ENCODE measurements at regions not wholly inside any gene's neighbourhood (a gene's known extent, or its start where the extent isn't known, plus 50 kb on each side); places are given as distances from the start of the nearest gene placed in this dataset.

GRCh38 chr14:76948213-76948947 is 80.1 kb downstream of the IRF2BPL start:
- no peak for TF ChIP-seq CTCF (conservative IDR thresholded peaks at IDR 0.05; ENCODE audit: low read depth, low read length)
- H3K4me3 ChIP-seq (ENCODE audit: low read depth, low read length), result no peak overlapping the region
- no peak for DNase-seq (ENCODE audit: low read depth)

GRCh38 chr14:76947838-76948184 is 80.7 kb downstream of the IRF2BPL start:
- peak overlapping the region; percentile 13 for H3K4me3 ChIP-seq (ENCODE audit: low read depth, low read length)
- TF ChIP-seq CTCF (conservative IDR thresholded peaks at IDR 0.05; ENCODE audit: low read depth, low read length), result no peak

GRCh38 chr14:76947078-76947837 is 81.2 kb downstream of the IRF2BPL start:
- peak overlapping the region; percentile 26 for H3K4me3 ChIP-seq (ENCODE audit: low read depth, low read length)
- DNase-seq (ENCODE audit: low read depth), result peak; percentile 82
- peak; percentile 53 for TF ChIP-seq CTCF (conservative IDR thresholded peaks at IDR 0.05; ENCODE audit: low read depth, low read length)

More at GRCh38 chr14:76947838-76948184, 80.7 kb downstream of the IRF2BPL start:
- no peak for DNase-seq (ENCODE audit: low read depth)

- no peak for DNase-seq (ENCODE audit: low read depth)
- no peak for TF ChIP-seq CTCF (conservative IDR thresholded peaks at IDR 0.05; ENCODE audit: low read depth, low read length)
- H3K4me3 ChIP-seq (ENCODE audit: low read depth, low read length), result peak overlapping the region; percentile 26
Measured at GRCh38 chr14:76946753-76947077, 81.8 kb downstream of the IRF2BPL start.

GRCh38 chr14:76943072-76943471 is 85.4 kb downstream of the IRF2BPL start:
- no peak for DNase-seq (ENCODE audit: low read depth)
- TF ChIP-seq CTCF (conservative IDR thresholded peaks at IDR 0.05; ENCODE audit: low read depth, low read length), result no peak
- H3K4me3 ChIP-seq (ENCODE audit: low read depth, low read length), result no peak overlapping the region

GRCh38 chr14:76941946-76942805 is 86.3 kb downstream of the IRF2BPL start:
- H3K4me3 ChIP-seq (ENCODE audit: low read depth, low read length), result no peak overlapping the region
- no peak for DNase-seq (ENCODE audit: low read depth)
- no peak for TF ChIP-seq CTCF (conservative IDR thresholded peaks at IDR 0.05; ENCODE audit: low read depth, low read length)

Measured in epithelial cell of proximal tubule (primary cell).